MCF 10A (cell line): ENCODE measurements at regions not wholly inside any gene's neighbourhood (a gene's known extent, or its start where the extent isn't known, plus 50 kb on each side); places are given as distances from the start of the nearest gene placed in this dataset.
"Not testable (repeated sequence)": the region's sequence is repeated elsewhere in the genome, so short reads cannot be mapped to it uniquely, and the experiment has no call there.

Source experiments
- BruUV-seq: library from RNA; stranded (reverse); fragments of 400-500 nt; replicated peaks from 2 replicates; lab custom pipeline; 2021; lab: Mats Ljungman, UMichigan
- CTCF ChIA-PET: fragments of 300-600 bp; sonication (Branson Sonifier 250); formaldehyde crosslinking; extraction: SDS; loops from one replicate; lab custom pipeline; 2021; ENCODE audit warnings: antibody characterized with exemption, inconsistent platforms; lab: Yijun Ruan, JAX
- POLR2A ChIA-PET: fragments of 300-600, 350-650 bp; sonication (Branson Sonifier 250); formaldehyde crosslinking; extraction: SDS; loops from one replicate; lab custom pipeline; 2020; ENCODE audit warnings: antibody characterized with exemption, inconsistent platforms; lab: Yijun Ruan, JAX
- DNase-seq: peaks from one replicate; pipeline ENCODE4 v3.0.0-alpha.2; 2018; ENCODE audit not compliant: unreplicated experiment
- H3K27ac Mint-ChIP-seq: one replicate; pipeline ENCODE4 v1.8.0; 2022; ENCODE audit warnings: mild to moderate bottlenecking, low read depth, mixed read lengths; ENCODE audit not compliant: unreplicated experiment
- H3K27me3 Mint-ChIP-seq: one replicate; pipeline ENCODE4 v1.8.0; 2022; ENCODE audit warnings: mixed read lengths; ENCODE audit not compliant: insufficient read depth, unreplicated experiment
- H3K36me3 Mint-ChIP-seq: one replicate; pipeline ENCODE4 v1.8.0; 2022; ENCODE audit warnings: mild to moderate bottlenecking, moderate library complexity, mixed read lengths; ENCODE audit not compliant: insufficient read depth, unreplicated experiment
- H3K4me1 Mint-ChIP-seq: one replicate; pipeline ENCODE4 v1.8.0; 2022; ENCODE audit warnings: mixed read lengths; ENCODE audit not compliant: insufficient read depth, unreplicated experiment
- H3K4me3 Mint-ChIP-seq: one replicate; pipeline ENCODE4 v1.8.0; 2022; ENCODE audit warnings: mild to moderate bottlenecking, moderate library complexity, mixed read lengths; ENCODE audit not compliant: unreplicated experiment
- H3K9me3 Mint-ChIP-seq: one replicate; pipeline ENCODE4 v1.8.0; 2022; ENCODE audit warnings: mixed read lengths; ENCODE audit not compliant: unreplicated experiment
- CTCF ChIP-seq: fragments of 200-600 bp; IDR thresholded peaks from one replicate; pipeline ENCODE4 v1.8.0; 2022; ENCODE audit warnings: antibody characterized with exemption, mild to moderate bottlenecking; ENCODE audit not compliant: unreplicated experiment
- intact Hi-C: fragments of 100-400 bp; cut with micrococcal nuclease; formaldehyde crosslinking; loops from 2 replicates; pipeline ENCODE4 v1.14.1; 2022

- no peaks in the 10 kb centered on the region for H3K36me3 Mint-ChIP-seq
- no TSS peak for BruUV-seq
- no peak for TF ChIP-seq CTCF
- CTCF ChIA-PET = no interaction called here
- no peaks in the 10 kb centered on the region for H3K27me3 Mint-ChIP-seq
- peaks cover 8% of the 10 kb centered on the region for H3K9me3 Mint-ChIP-seq
- DNase-seq = peak; percentile 4
- H3K27ac Mint-ChIP-seq = no peak overlapping the region
- intact Hi-C loops = no loop called here
- POLR2A ChIA-PET = no interaction called here
- no peaks in the 10 kb centered on the region for H3K4me1 Mint-ChIP-seq
- H3K4me3 Mint-ChIP-seq = no peak overlapping the region
These were observed 626.5 kb upstream of the MAP3K7 start for GRCh38 chr6:91213229-91213901.

GRCh38 chr6:91198588-91199255 lies 611.9 kb upstream of the MAP3K7 start:
- no peaks in the 10 kb centered on the region for H3K4me1 Mint-ChIP-seq
- intact Hi-C loops = no loop called here
- no peak for TF ChIP-seq CTCF
- no peaks in the 10 kb centered on the region for H3K36me3 Mint-ChIP-seq
- no peak overlapping the region for H3K4me3 Mint-ChIP-seq
- H3K27me3 Mint-ChIP-seq = peaks cover 11% of the 10 kb centered on the region
- POLR2A ChIA-PET = interaction anchor here (0.7 kb wide), 1 partner anchor 56 kb away, joined by 3 read pairs; no protein-coding TSS in a partner anchor
- BruUV-seq = no TSS peak
- DNase-seq = peak; percentile 18
- CTCF ChIA-PET = no interaction called here
- H3K9me3 Mint-ChIP-seq = no peaks in the 10 kb centered on the region
- no peak overlapping the region for H3K27ac Mint-ChIP-seq

GRCh38 chr6:91196729-91197128 lies 609.9 kb upstream of the MAP3K7 start:
- peaks cover 30% of the 10 kb centered on the region for H3K27me3 Mint-ChIP-seq
- CTCF ChIA-PET = interaction anchor here (0.9 kb wide), 1 partner anchor 141 kb away, joined by 3 read pairs; no protein-coding TSS in a partner anchor
- no TSS peak for BruUV-seq
- no peak overlapping the region for H3K4me3 Mint-ChIP-seq
- H3K4me1 Mint-ChIP-seq = no peaks in the 10 kb centered on the region
- intact Hi-C loops = no loop called here
- H3K36me3 Mint-ChIP-seq = no peaks in the 10 kb centered on the region
- no peaks in the 10 kb centered on the region for H3K9me3 Mint-ChIP-seq
- no peak for DNase-seq
- no peak overlapping the region for H3K27ac Mint-ChIP-seq
- no peak for TF ChIP-seq CTCF
- POLR2A ChIA-PET = no interaction called here

GRCh38 chr6:91193446-91193845 lies 606.6 kb upstream of the MAP3K7 start:
- Mint-ChIP-seq H3K4me1 (no peaks in the 10 kb centered on the region), H3K36me3 (no peaks in the 10 kb centered on the region), H3K27me3 (peaks cover 30% of the 10 kb centered on the region), H3K27ac (no peak overlapping the region), H3K9me3 (peaks cover 5% of the 10 kb centered on the region), H3K4me3 (no peak overlapping the region)
- ChIA-PET POLR2A (interaction anchor here (1.3 kb wide), 1 partner anchor 9 kb away, joined by 3 read pairs; no protein-coding TSS in a partner anchor), CTCF (no interaction called here)
- TF ChIP-seq CTCF = no peak
- intact Hi-C loops = no loop called here
- no TSS peak for BruUV-seq
- DNase-seq = no peak

GRCh38 chr6:91190041-91190440 lies 603.2 kb upstream of the MAP3K7 start:
- CTCF ChIA-PET, H3K4me3 Mint-ChIP-seq, intact Hi-C loops, POLR2A ChIA-PET, H3K27ac Mint-ChIP-seq, DNase-seq, H3K9me3 Mint-ChIP-seq, BruUV-seq, H3K4me1 Mint-ChIP-seq, H3K36me3 Mint-ChIP-seq: not testable (repeated sequence)
- H3K27me3 Mint-ChIP-seq = peaks cover 22% of the 10 kb centered on the region
